ENCODE measurements at regions not wholly inside any gene's neighbourhood (a gene's known extent, or its start where the extent isn't known, plus 50 kb on each side); places are given as distances from the start of the nearest gene placed in this dataset.

DNA sequence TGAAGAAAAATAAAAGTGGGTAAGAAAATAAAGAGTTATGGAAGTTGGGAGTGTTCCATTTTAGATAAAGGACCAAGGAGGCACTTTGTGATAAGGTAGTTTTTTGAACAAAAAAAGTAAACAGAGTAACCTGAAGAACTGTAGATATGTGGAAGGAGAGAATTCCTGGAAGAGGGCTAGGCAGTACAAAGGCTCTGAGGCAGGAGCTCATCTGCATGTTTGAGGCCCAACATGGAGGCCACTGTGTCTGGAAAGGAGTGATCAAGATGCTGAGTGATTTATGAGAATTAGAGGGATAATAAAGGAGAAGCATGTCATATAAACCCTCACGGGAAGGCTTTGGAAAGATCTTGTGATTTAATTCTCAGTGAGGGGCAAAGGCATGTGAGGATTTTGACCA, 126.5 kb downstream of the DTWD1 start:
- no peak for DNase-seq (ENCODE audit: low read depth)
- H3K4me3 ChIP-seq (ENCODE audit: low read depth, low read length), result no peak overlapping the region

- DNase-seq (ENCODE audit: low read depth), result no peak
- H3K4me3 ChIP-seq (ENCODE audit: low read depth, low read length), result no peak overlapping the region
These were observed 127.9 kb downstream of the DTWD1 start for GRCh38 chr15:49748791-49749190.

DNA sequence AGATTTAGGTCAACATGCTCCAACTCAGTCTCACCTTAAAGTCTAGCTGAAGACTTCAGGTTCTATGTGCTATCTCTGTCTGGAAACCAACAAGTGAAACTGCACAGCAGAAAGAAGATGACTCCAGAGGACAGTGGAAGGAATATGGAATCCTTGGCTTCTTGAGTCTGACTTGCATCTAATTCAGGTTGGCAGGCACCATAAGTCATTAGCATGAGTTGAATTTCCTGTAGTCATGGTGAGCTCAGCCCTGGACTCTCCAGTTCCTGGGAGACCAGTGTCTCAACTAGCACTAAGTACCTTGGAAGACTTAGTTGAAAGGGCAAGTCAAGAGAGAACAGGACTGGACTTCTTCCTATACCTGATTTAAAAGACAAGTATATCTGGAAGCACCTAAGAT, 129.7 kb downstream of the DTWD1 start:
- DNase-seq (ENCODE audit: low read depth), result no peak
- no peak overlapping the region for H3K4me3 ChIP-seq (ENCODE audit: low read depth, low read length)

DNA sequence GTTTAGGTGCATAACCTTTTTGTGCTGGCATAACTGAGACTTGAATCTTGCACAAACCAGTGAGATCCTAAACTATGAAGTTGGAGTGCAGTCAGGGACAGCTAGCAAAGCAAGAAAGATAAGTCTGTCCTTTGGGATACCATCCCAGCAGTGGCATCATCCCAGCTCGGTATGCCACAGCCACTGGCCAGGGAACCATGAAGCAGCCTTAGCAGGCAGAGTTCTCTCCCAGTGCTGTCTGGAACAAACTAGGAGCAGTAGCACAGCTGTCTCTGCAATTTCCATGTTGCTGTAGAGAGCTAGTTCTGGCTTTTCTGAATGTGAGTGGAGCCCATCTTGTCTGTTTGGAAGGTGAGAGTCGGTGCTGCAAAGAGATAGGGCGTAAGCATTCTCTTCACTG, 130.3 kb downstream of the DTWD1 start:
- DNase-seq (ENCODE audit: low read depth), result no peak
- no peak overlapping the region for H3K4me3 ChIP-seq (ENCODE audit: low read depth, low read length)

DNA sequence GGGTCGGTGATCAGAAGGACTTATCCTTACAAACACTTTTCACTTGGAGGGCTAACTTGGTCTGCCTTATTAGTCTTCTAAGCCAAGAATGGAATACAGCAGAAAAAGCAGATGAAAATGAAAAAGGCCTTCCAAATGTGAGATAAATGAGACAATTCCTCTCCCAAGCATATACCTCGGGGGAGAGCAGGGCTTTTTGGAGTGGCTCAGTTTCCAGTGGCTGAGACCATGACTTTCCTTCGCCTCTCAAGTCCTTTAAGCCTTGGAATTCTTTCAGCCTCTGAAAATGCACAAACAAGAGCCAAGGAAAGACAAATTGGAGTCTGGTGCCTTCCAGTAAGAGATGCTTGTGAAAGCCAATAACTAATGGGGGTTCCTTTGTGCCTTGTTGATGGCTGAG, 130.9 kb downstream of the DTWD1 start:
- no peak for DNase-seq (ENCODE audit: low read depth)
- H3K4me3 ChIP-seq (ENCODE audit: low read depth, low read length), result no peak overlapping the region

DNA sequence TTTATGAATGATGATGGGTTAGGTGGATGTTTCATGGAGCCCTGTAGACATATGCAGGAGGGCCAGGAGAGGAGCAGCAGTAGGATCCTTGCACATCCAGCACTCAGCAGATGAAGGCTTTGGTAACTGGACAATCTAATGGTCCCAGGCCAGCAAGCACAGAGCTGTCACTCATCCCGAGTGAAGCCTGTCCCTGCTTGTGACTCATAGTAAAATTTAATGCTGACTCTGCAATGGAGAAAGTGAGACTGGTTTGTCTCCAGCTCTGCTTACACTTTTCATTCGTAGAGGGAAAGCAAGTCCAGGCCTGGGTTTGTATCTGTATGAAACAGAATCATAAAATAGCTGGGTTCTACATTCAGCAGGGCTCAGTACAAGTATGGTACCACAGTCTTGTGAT, 131.7 kb downstream of the DTWD1 start:
- no peak for DNase-seq (ENCODE audit: low read depth)

DNA sequence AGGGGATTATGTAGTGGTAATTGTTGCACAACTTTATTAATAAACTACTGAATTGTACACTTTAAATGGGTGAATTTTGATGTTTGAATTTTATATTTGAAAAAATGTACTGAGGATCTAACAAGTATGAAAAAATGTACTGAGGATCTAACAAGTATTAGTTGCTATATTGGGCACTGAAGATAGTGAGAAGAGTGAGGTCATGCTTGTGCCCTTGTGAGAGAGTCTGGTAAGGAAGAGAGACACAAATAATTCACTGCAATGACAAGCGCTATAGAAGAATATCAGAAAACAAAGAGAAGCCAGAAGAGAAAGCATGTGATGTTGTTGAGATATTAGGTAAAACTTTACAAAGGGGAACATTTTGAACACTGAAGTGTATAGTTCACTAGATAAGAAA, 137.6 kb downstream of the DTWD1 start:
- no peak for DNase-seq (ENCODE audit: low read depth)
- no peak overlapping the region for H3K4me3 ChIP-seq (ENCODE audit: low read depth, low read length)

More for the DNA sequence above, 131.7 kb downstream of the DTWD1 start:
- no peak overlapping the region for H3K4me3 ChIP-seq (ENCODE audit: low read depth, low read length)

- H3K4me3 ChIP-seq (ENCODE audit: low read depth, low read length), result no peak overlapping the region
- no peak for DNase-seq (ENCODE audit: low read depth)
These were observed 138.0 kb downstream of the DTWD1 start for GRCh38 chr15:49758856-49759255.

DNA sequence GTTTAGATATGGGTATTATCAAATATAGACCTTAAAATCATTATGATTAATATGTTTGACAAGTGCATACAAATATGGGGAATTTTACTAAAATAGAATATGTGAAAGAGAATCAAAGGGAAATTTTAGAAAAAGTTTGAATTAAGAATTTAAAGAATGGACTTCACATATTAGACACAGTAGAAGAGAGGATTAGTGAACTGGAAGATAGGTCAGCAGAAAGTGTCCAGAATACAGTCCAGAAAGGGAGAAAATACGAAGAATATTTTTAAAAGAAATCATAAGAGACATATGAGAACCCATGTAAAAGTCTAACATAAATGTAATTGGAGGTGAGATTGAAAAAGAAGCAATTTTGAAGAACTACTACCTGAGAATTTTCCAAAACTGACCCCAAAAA, 139.9 kb downstream of the DTWD1 start:
- no peak overlapping the region for H3K4me3 ChIP-seq (ENCODE audit: low read depth, low read length)

DNA sequence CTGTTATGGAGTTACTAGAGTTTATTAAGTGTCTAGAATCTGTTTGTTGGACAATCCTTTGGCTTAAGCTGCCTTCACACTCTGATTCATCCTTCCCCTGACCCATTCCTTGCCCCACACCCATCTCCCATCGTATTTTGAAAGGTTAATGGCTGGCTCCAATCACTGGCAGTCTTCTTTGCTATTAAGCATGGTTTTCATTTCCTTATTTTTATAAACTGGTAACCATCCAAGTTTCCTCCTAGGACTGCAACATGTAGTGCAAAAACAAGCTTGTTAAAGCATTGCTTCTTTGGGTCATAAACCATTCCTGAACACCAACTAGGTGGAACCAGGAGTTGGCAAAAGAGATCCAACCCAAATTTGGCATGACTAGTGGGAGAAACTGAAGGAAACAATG, 148.4 kb downstream of the DTWD1 start:
- H3K4me3 ChIP-seq (ENCODE audit: low read depth, low read length), result no peak overlapping the region
- no peak for DNase-seq (ENCODE audit: low read depth)

More for the DNA sequence above, 139.9 kb downstream of the DTWD1 start:
- DNase-seq (ENCODE audit: low read depth), result no peak

GRCh38 chr15:49789436-49789835, 168.6 kb downstream of the DTWD1 start:
- no peak for DNase-seq (ENCODE audit: low read depth)
- no peak overlapping the region for H3K4me3 ChIP-seq (ENCODE audit: low read depth, low read length)

GRCh38 chr15:49793943-49794342, 173.1 kb downstream of the DTWD1 start:
- no peak for DNase-seq (ENCODE audit: low read depth)
- H3K4me3 ChIP-seq (ENCODE audit: low read depth, low read length), result no peak overlapping the region

DNA sequence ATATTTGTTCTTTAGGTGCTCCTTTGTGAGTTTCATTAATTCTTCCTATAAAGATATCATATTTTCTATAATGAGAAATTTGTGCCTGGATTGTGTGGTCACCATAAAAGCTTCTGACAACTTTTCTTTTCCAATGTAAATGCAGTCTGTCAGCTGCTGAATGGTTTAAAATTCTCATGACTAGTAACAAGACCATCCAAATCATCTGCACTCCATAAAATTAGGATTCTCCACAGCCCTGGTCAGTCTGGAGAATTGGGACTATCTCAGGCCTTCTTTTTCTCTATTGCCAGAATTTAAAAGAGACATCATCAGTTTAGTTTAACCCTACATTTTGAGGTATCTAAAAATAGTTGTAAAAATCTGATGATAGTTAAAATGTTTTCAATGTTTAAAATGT, 180.9 kb downstream of the DTWD1 start:
- no peak for DNase-seq (ENCODE audit: low read depth)

More for the DNA sequence above, 180.9 kb downstream of the DTWD1 start:
- no peak overlapping the region for H3K4me3 ChIP-seq (ENCODE audit: low read depth, low read length)
